ENCODE measurements at regions not wholly inside any gene's neighbourhood (a gene's known extent, or its start where the extent isn't known, plus 50 kb on each side); places are given as distances from the start of the nearest gene placed in this dataset.

DNA sequence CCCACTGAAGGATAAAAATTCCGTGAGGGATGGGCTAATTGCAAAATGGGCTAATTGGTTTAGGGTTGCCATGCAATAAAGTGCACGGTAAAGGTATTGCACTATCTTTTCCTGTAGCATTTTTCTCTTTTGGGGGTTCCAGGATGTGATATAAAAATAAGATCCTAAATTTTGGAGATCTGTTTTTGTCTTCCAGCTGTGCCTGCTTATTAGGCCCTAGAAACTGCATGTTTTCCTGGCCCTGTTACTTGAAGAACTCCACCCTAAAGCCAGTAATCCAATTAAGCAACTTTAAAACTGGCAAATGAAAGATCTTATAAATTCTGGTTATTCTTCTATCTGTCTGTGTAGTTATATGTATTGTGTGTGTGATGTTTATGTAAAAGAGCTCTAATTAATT lies 2489.6 kb downstream of the PCDH9 start:
- TF ChIP-seq, protein P1, sequence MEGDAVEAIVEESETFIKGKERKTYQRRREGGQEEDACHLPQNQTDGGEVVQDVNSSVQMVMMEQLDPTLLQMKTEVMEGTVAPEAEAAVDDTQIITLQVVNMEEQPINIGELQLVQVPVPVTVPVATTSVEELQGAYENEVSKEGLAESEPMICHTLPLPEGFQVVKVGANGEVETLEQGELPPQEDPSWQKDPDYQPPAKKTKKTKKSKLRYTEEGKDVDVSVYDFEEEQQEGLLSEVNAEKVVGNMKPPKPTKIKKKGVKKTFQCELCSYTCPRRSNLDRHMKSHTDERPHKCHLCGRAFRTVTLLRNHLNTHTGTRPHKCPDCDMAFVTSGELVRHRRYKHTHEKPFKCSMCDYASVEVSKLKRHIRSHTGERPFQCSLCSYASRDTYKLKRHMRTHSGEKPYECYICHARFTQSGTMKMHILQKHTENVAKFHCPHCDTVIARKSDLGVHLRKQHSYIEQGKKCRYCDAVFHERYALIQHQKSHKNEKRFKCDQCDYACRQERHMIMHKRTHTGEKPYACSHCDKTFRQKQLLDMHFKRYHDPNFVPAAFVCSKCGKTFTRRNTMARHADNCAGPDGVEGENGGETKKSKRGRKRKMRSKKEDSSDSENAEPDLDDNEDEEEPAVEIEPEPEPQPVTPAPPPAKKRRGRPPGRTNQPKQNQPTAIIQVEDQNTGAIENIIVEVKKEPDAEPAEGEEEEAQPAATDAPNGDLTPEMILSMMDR (IDR thresholded peaks at IDR 0.05): no peak
- no peak for TF ChIP-seq POLR2A (IDR thresholded peaks at IDR 0.05)

Measured in ovary (tissue), 3 donors.